GM23338 (cell line): ENCODE measurements at regions not wholly inside any gene's neighbourhood (a gene's known extent, or its start where the extent isn't known, plus 50 kb on each side); places are given as distances from the start of the nearest gene placed in this dataset.

Source experiments
- ATAC-seq: fragments of 200-7000 bp; cut with Tn5 transposase; 3 replicates; pipeline ENCODE4 v1.9.1; 2020
- DNase-seq: peaks from one replicate; pipeline ENCODE4 v3.0.0-alpha.2; 2015; ENCODE audit warnings: low spot score
- H2AFZ ChIP-seq: fragments of 200-600 bp; sonication (generic); 2 replicates; pipeline ENCODE4 v1.8.0; 2016; ENCODE audit warnings: antibody characterized with exemption, mild to moderate bottlenecking, moderate library complexity
- H3F3A ChIP-seq: fragments of 200-600 bp; sonication (generic); replicated peaks from 2 replicates; pipeline ENCODE4 v1.8.0; 2017; ENCODE audit warnings: antibody characterized with exemption, mixed run types, low read depth
- H3K27ac ChIP-seq: fragments of 200-600 bp; sonication (generic); 2 replicates; pipeline ENCODE4 v1.6.1; 2016; ENCODE audit warnings: low read depth
- H3K27me3 ChIP-seq: fragments of 200-600 bp; sonication (generic); 2 replicates; pipeline ENCODE4 v1.8.0; 2016; ENCODE audit warnings: mild to moderate bottlenecking, mixed run types, moderate library complexity; ENCODE audit not compliant: insufficient read depth
- H3K36me3 ChIP-seq: fragments of 200-600 bp; sonication (generic); 2 replicates; pipeline ENCODE4 v1.8.0; 2016; ENCODE audit warnings: mild to moderate bottlenecking; ENCODE audit not compliant: insufficient read depth
- H3K4me1 ChIP-seq: fragments of 200-600 bp; sonication (generic); 2 replicates; pipeline ENCODE4 v1.8.0; 2016; ENCODE audit warnings: mild to moderate bottlenecking, moderate library complexity; ENCODE audit not compliant: insufficient read depth
- H3K4me2 ChIP-seq: fragments of 200-600 bp; sonication (generic); 2 replicates; pipeline ENCODE4 v1.7.1; 2017; ENCODE audit warnings: mixed run types
- H3K4me3 ChIP-seq: fragments of 200-600 bp; sonication (generic); 2 replicates; pipeline ENCODE4 v1.6.1; 2016; ENCODE audit warnings: mixed run types
- H3K79me2 ChIP-seq: fragments of 200-600 bp; sonication (generic); replicated peaks from 2 replicates; pipeline ENCODE4 v1.8.0; 2017; ENCODE audit warnings: mild to moderate bottlenecking; ENCODE audit not compliant: insufficient read depth
- H3K9me2 ChIP-seq: fragments of 200-600 bp; sonication (generic); 2 replicates; pipeline ENCODE4 v1.8.0; 2017; ENCODE audit not compliant: insufficient read depth
- H4K20me1 ChIP-seq: fragments of 200-600 bp; sonication (generic); replicated peaks from 2 replicates; pipeline ENCODE4 v1.8.0; 2017; ENCODE audit warnings: mild to moderate bottlenecking; ENCODE audit not compliant: insufficient read depth
- H3K27ac Mint-ChIP-seq: 2 replicates; pipeline ENCODE4 v1.8.0; 2020; ENCODE audit warnings: inconsistent platforms, mild to moderate bottlenecking, moderate library complexity, mixed read lengths
- H3K27me3 Mint-ChIP-seq: 3 replicates; pipeline ENCODE4 v1.8.0; 2022; ENCODE audit warnings: low read depth, mild to moderate bottlenecking, moderate library complexity, mixed read lengths, inconsistent platforms; ENCODE audit not compliant: insufficient read depth, poor library complexity
- H3K36me3 Mint-ChIP-seq: 3 replicates; pipeline ENCODE4 v1.8.0; 2021; ENCODE audit warnings: low read depth, mild to moderate bottlenecking, inconsistent platforms, moderate library complexity, mixed read lengths
- H3K4me1 Mint-ChIP-seq: 3 replicates; pipeline ENCODE4 v1.8.0; 2020; ENCODE audit warnings: mild to moderate bottlenecking, inconsistent platforms, mixed read lengths
- H3K4me3 Mint-ChIP-seq: 3 replicates; pipeline ENCODE4 v1.8.0; 2021; ENCODE audit warnings: moderate library complexity, mild to moderate bottlenecking, inconsistent platforms, mixed read lengths
- H3K9me3 Mint-ChIP-seq: 3 replicates; pipeline ENCODE4 v1.8.0; 2020; ENCODE audit warnings: moderate library complexity, mild to moderate bottlenecking, inconsistent platforms, mixed read lengths
- CREB1 ChIP-seq: fragments of 250-450 bp; sonication (Bioruptor Pico); IDR thresholded peaks from 2 replicates; pipeline ENCODE4 v1.5.0; 2020; ENCODE audit warnings: low read depth, mild to moderate bottlenecking, moderate library complexity
- CTCF ChIP-seq, 2 experiments: fragments of 200-600 bp in 1 of 2; sonication (generic) in 1 of 2; conservative IDR thresholded peaks; 2 replicates each; pipeline versions ENCODE4 v1.5.1 to v1.6.1; 2016 to 2017; ENCODE audit warnings: antibody characterized with exemption in 2 of 2, low read depth in 2 of 2, mild to moderate bottlenecking in 2 of 2, moderate library complexity in 1 of 2
- ETS1 ChIP-seq: IDR thresholded peaks from 2 replicates; pipeline ENCODE4 v1.6.1; 2016; ENCODE audit warnings: antibody characterized with exemption
- EZH2 ChIP-seq: fragments of 200-600 bp; sonication (generic); IDR thresholded peaks from one replicate; pipeline ENCODE4 v1.8.0; 2017; ENCODE audit warnings: antibody characterized with exemption, mild to moderate bottlenecking, low read depth; ENCODE audit not compliant: unreplicated experiment
- JUNB ChIP-seq: IDR thresholded peaks from one replicate; pipeline ENCODE4 v1.6.1; 2016; ENCODE audit warnings: antibody characterized with exemption; ENCODE audit not compliant: unreplicated experiment
- NANOG ChIP-seq: IDR thresholded peaks from 2 replicates; pipeline ENCODE4 v1.6.1; 2016; ENCODE audit warnings: antibody characterized with exemption, borderline replicate concordance
- POLR2AphosphoS5 ChIP-seq: IDR thresholded peaks from 2 replicates; pipeline ENCODE4 v1.6.1; 2016; ENCODE audit warnings: antibody characterized with exemption, low read depth
- REST ChIP-seq: IDR thresholded peaks from one replicate; pipeline ENCODE4 v1.6.1; 2018; ENCODE audit warnings: antibody characterized with exemption; ENCODE audit not compliant: unreplicated experiment
- STAT1 ChIP-seq: IDR thresholded peaks from one replicate; pipeline ENCODE4 v1.6.1; 2016; ENCODE audit warnings: antibody characterized with exemption; ENCODE audit not compliant: unreplicated experiment
- ZNF331 ChIP-seq: fragments of 250-450 bp; sonication (Bioruptor Pico); IDR thresholded peaks from 2 replicates; pipeline ENCODE4 v1.5.0; 2020; ENCODE audit warnings: low read depth, mild to moderate bottlenecking, moderate library complexity

GRCh38 chr1:238488401-238488800 is 597.7 kb upstream of the ZP4 start:
- H3K27ac Mint-ChIP-seq, result no peak overlapping the region
- TF ChIP-seq POLR2AphosphoS5 (no peak), CREB1 (no peak), REST (no peak), STAT1 (no peak)
- Histone ChIP-seq H3K27ac (no peak overlapping the region), H3K4me3 (no peak overlapping the region), H3K27me3 (no peaks in the 10 kb centered on the region), H3K4me2 (no peak overlapping the region), H4K20me1 (no peaks in the 10 kb centered on the region), H3K79me2 (no peaks in the 10 kb centered on the region), H2AFZ (no peak overlapping the region; the same call in 1 of the 2 replicates), H3K36me3 (no peaks in the 10 kb centered on the region), H3K9me2 (peaks cover 6% of the 10 kb centered on the region; the same call in 1 of the 2 replicates), H3K4me1 (peaks cover 5% of the 10 kb centered on the region; the same call in 1 of the 2 replicates), H3F3A (no peaks in the 10 kb centered on the region)
- ATAC-seq, result no peak
- no peak overlapping the region for H3K4me3 Mint-ChIP-seq
- H3K9me3 Mint-ChIP-seq, result no peaks in the 10 kb centered on the region
- H3K27me3 Mint-ChIP-seq, result peaks cover 3% of the 10 kb centered on the region
- DNase-seq, result no peak
- peaks cover 18% of the 10 kb centered on the region for H3K4me1 Mint-ChIP-seq
- no peaks in the 10 kb centered on the region for H3K36me3 Mint-ChIP-seq

GRCh38 chr1:238487931-238488330 is 597.2 kb upstream of the ZP4 start:
- Histone ChIP-seq H3K27ac (no peak overlapping the region), H4K20me1 (no peaks in the 10 kb centered on the region), H3K27me3 (no peaks in the 10 kb centered on the region), H3K4me3 (no peak overlapping the region), H3K4me2 (no peak overlapping the region), H3K4me1 (peaks cover 5% of the 10 kb centered on the region; the same call in 1 of the 2 replicates), H2AFZ (no peak overlapping the region; the same call in 1 of the 2 replicates), H3K36me3 (no peaks in the 10 kb centered on the region), H3F3A (no peaks in the 10 kb centered on the region), H3K9me2 (peaks cover 6% of the 10 kb centered on the region; the same call in 1 of the 2 replicates), H3K79me2 (no peaks in the 10 kb centered on the region)
- ATAC-seq (no peak), DNase-seq (no peak)
- Mint-ChIP-seq H3K27ac (no peak overlapping the region), H3K36me3 (no peaks in the 10 kb centered on the region), H3K4me3 (no peak overlapping the region), H3K9me3 (no peaks in the 10 kb centered on the region), H3K4me1 (peaks cover 18% of the 10 kb centered on the region), H3K27me3 (peaks cover 3% of the 10 kb centered on the region)
- TF ChIP-seq POLR2AphosphoS5, result no peak
- no peak for TF ChIP-seq CREB1
- TF ChIP-seq NANOG, result no peak
- no peak for TF ChIP-seq ETS1
- no peak for TF ChIP-seq ZNF331 (CRISPR knock-in tag)
- TF ChIP-seq EZH2, result no peak
- no peak for TF ChIP-seq CTCF (conservative IDR thresholded peaks at IDR 0.05; ENCODE audit: low read depth in 2 of 2)
- no peak for TF ChIP-seq REST
- no peak for TF ChIP-seq JUNB
